HG02588 (cell line): ENCODE measurements at regions not wholly inside any gene's neighbourhood (a gene's known extent, or its start where the extent isn't known, plus 50 kb on each side); places are given as distances from the start of the nearest gene placed in this dataset.

ENCODE experiments used
- ATAC-seq: cut with Tn5 transposase; IDR thresholded peaks from one replicate; pipeline ENCODE4 v1.9.1; 2021; ENCODE audit warnings: mild to moderate bottlenecking, moderate library complexity; ENCODE audit not compliant: unreplicated experiment

GRCh38 chr5:68528821-68529273, 313.3 kb downstream of the PIK3R1 start:
- no peak for ATAC-seq

DNA sequence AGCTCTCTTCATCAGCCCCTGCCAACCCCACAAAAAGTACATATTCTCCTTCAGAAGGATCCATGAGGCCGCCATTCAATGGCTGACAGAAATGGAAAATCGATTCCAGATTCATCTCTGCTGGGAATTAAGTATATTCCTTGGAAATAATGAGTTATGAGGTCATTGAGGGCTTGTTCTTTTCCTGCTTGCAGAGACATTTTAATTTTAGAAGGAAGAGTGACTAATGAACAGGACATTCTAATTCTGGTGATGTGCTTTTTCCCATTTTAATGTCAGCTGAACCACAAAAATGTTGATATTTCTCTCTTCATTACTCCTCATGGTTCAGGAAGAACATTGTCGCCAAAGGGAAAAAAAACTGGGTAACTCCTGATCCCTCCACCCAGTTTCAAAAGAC, 314.0 kb downstream of the PIK3R1 start:
- no peak for ATAC-seq

DNA sequence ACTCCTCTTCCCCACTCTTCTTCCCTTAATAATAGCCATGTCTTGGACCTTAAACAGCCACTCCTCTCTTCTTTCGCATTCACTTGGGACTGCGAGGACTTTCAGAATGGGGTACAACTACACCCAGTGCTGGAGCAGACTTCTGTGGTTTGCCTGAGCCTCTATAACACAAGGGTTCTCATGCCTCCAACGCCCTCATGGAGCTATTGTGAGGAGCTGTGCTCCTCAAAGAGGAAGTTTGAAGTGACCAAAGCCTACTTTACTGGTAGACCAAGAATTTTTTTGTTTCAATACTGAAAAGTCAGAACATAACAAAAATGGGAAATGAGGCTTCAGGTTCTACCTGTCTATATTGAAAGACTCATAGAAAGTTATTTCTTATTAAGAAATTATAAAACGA, 316.4 kb downstream of the PIK3R1 start:
- no peak for ATAC-seq

GRCh38 chr5:68533051-68533450, 317.5 kb downstream of the PIK3R1 start:
- ATAC-seq = no peak

GRCh38 chr5:68533571-68534084, 318.1 kb downstream of the PIK3R1 start:
- no peak for ATAC-seq

DNA sequence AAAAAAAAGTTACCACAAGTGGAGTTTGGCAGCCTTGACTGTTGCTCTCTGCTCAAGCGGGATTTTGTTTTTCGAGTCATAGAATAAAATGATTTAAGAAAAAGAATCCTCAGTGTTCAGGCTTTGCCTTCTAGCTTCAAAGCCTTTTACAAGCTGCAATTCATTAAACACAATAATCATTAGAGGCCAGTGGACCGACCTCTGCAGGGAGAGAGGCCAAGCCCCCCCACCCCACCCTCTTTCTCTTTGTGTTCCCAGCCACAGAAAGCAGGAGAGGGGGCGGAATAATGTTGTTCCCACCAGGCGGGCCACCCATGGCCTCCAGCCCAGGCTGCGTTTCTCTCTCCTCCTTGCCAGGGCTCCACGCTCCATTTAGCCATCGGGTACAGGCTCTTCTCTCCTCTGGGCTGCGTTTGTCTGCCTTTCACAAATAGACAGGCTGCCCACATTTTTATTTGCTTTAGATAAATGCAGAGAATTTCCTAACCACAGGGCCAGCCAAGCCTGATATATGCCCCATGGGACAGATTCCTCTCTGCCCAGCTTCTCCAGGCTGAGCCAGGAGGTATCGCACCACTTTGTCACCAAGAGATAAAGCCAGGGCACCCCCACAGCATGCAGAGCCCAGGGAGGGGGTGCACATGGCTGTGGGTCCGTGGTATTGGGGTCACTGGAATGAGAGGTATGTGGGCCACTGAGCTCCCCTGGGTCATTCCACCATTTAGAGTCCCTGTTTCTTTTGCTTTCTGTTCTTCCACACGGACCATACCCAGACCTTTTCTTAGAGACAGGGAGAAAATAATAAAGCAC, 318.8 kb downstream of the PIK3R1 start:
- ATAC-seq = no peak

GRCh38 chr5:68534956-68535520, 319.5 kb downstream of the PIK3R1 start:
- no peak for ATAC-seq

DNA sequence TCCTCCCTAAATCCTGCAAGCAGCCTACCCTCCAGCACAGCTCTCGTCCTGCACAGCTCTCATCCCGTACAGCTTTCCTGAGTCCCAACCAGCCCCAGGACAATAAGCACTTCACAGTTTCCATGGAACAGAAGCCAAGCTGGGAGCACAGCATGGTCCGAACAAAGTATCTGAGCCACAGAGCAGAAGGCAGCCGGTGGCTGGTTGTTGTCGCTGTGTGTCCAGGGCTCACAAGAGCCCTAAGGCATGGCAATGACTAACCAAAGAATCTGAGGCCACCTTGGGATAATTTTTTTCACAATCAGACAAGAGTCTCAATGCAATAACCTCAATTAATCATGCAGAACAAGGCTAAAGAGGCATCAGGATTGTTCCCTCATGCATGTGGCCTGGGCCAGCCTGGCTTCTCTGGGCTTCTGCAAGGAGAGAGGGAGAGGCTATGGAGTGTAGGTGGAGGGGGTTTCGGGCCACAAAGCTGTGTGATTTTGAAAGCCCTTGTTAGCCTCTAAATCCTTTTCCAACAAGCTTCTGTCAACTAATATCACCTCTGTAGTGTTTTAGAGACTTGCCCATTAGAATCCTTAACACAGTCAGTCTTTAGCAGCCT, 323.4 kb downstream of the PIK3R1 start:
- no peak for ATAC-seq

- no peak for ATAC-seq
Observed at GRCh38 chr5:68540798-68541590, 325.4 kb downstream of the PIK3R1 start.

GRCh38 chr5:68542207-68542606, 326.7 kb downstream of the PIK3R1 start:
- no peak for ATAC-seq

- no peak for ATAC-seq
Observed at GRCh38 chr5:68543212-68543611, 327.7 kb downstream of the PIK3R1 start.

- ATAC-seq = no peak
Observed at GRCh38 chr5:68544091-68544647, 328.6 kb downstream of the PIK3R1 start.

- ATAC-seq = no peak
Observed at GRCh38 chr5:68544648-68545552, 329.3 kb downstream of the PIK3R1 start.

DNA sequence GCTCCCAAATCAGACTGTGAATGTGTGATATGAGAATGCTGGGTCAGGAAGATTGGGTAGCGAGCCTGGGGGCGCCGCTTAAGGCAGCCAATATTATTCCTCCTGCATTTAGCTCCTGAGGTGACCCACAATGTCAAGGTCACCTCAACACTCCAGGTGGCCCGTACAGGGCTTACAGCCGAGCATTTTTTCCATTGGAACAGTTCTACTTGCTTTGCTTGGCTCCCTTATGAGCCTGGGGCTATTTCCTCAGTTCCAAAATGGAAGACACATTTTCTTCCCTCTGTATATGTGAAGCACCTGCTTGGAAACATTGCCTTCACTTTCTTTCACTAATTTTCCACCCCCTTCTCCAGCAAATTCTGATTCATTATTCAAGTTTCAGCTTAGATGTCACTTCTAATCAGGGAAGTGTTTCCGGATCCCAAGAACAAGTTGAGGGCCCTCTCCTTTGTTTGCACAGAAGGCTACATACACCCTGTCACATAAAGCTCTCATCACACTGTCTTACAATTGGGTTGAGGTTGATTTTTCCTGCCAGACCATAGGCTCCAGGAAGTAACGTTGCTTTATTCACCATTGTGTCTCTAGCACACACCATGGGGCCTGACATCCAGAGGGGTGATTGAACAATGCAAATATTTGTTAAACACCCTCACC, 330.2 kb downstream of the PIK3R1 start:
- ATAC-seq = no peak

- ATAC-seq = no peak
Observed at GRCh38 chr5:68547056-68547455, 331.5 kb downstream of the PIK3R1 start.

- no peak for ATAC-seq
Observed at GRCh38 chr5:68547622-68548021, 332.1 kb downstream of the PIK3R1 start.

DNA sequence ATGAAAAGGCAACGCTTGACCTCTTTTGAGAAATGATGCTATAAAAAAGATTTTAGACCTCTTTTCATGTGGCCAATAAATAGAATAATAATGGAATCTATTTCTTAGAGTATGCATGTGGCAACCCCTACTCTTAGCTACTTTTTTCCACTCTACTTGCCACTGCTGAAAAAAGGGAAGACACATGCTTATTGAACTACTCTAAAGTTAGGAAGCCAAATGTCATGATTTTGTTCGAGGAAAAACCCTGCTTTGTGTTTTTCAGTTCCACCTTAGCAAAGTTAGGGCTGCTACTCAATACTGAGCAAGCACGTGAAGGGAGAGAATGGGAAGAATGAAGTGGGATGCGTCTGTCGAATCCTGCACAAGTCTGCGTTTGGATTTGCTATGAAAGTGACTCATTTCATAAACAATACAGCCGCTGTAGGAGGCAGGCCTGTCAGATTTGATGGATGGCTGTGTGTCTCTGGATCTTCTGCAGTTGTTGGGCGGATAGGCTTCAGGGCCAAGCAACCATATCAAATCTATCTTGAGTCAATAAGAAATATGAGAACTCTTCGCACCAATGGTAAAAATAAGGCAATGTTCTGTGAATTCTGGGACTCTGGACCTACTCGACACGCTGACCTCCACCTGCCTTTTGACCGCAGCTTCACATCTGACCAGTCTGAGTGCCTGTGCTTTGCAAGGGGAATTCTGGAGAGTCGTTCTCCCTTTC, 333.6 kb downstream of the PIK3R1 start:
- ATAC-seq = no peak

GRCh38 chr5:68550015-68550414, 334.5 kb downstream of the PIK3R1 start:
- no peak for ATAC-seq

DNA sequence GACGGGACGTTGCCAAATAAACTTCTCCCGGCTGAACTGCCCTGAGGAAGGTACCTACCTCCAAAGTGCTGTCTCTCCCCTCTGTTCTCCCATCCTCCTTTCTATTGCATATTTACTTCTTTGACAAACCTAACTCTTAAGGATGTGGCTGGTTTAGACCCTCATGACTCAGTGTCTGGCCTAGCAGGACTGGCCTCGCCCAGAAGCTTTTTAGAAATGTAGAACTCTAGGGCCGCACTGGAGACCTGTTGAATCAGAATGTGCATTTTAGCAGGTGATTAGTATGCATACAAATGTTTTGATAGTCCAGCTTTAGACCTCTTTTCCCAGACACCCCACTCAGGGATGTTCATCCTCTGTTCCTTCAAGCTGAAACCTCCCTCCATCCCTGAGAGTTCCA, 335.9 kb downstream of the PIK3R1 start:
- ATAC-seq = no peak
